Tibial artery (tissue), 4 donors: ENCODE measurements at regions not wholly inside any gene's neighbourhood (a gene's known extent, or its start where the extent isn't known, plus 50 kb on each side); places are given as distances from the start of the nearest gene placed in this dataset.

Source experiments
- DNase-seq, 2 donors: peaks; one replicate each; pipeline ENCODE4 v3.0.0-alpha.2; 2019
- H3K27ac ChIP-seq, 2 donors: fragments of 200-600 bp; sonication (generic) in 1 of 2; 1 replicate in 1 of 2; 2 replicates in 1 of 2; pipeline ENCODE4 v1.5.1; 2018 to 2019; ENCODE audit warnings: mild to moderate bottlenecking in 1 of 2
- H3K27me3 ChIP-seq, 2 donors: fragments of 200-600 bp; sonication (generic) in 1 of 2; one replicate each; pipeline versions ENCODE4 v1.5.1 to v1.6.0; 2016 to 2019
- H3K36me3 ChIP-seq, 3 donors: fragments of 200-600 bp; sonication (generic) in 2 of 3; one replicate each; pipeline ENCODE4 v1.5.1; 2016 to 2019; ENCODE audit warnings: mild to moderate bottlenecking in 2 of 3
- H3K4me1 ChIP-seq, 4 donors: fragments of 200-600 bp; sonication (generic) in 2 of 4; 1 replicate in 3 of 4; 2 replicates in 1 of 4; pipeline ENCODE4 v1.5.1; 2016 to 2019
- H3K4me3 ChIP-seq, 2 donors: fragments of 200-600 bp; sonication (generic) in 1 of 2; 1 replicate in 1 of 2; 2 replicates in 1 of 2; pipeline ENCODE4 v1.5.1; 2018 to 2019; ENCODE audit warnings: mild to moderate bottlenecking in 2 of 2
- H3K9me3 ChIP-seq, 3 donors: fragments of 200-600 bp; sonication (generic) in 1 of 3; one replicate each; pipeline ENCODE4 v1.5.1; 2016 to 2019
- CTCF ChIP-seq, 2 experiments: fragments of 200-600 bp in 1 of 2; fragments of 450-650 bp in 1 of 2; IDR thresholded peaks; one replicate each; pipeline ENCODE4 v1.5.1; 2017 to 2019; ENCODE audit warnings: antibody characterized with exemption in 2 of 2, mild to moderate bottlenecking in 1 of 2, moderate library complexity in 1 of 2
- intact Hi-C: fragments of 100-400 bp; cut with DNase I; formaldehyde crosslinking; loops from one replicate; pipeline ENCODE4 v1.15.0; 2023; ENCODE audit warnings: low total_unique reads

DNA sequence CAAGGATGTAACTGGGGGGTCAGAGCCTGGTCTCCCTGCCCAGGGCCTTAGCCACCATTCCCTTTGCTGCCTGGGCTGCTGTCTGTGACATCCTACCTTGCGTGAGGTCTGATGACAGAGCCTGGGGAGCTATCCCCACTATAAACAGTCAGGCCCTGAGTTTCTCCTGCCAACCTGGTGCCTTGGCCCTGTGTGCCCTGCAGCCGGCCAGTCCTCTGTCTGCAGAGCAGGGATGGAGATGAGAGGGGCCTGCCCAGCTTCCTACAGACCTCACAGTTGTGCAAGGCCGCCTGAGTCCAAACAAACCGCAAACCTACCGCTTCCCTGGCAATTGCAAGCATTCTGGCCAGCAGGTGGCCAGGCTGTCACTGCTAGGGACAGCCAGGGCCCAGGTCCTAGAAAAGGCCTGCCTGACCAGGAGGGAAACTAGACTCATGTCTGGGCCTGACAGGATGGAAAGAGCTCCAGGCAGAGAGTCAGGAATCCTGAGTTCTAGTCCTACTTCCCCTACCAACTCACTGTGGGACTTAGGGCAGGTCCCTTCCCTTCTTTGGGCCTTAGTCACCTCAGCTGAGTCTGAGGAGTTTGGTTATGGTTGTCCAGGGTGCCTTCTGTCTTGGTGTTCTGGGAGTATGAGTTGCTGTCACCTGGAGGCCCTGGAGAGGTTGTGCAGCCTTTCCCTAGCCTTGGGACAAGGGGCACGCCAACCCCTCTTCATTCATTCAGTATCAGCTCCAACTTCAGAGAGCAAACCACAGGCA is 86.2 kb downstream of the VEGFA start:
- DNase-seq, result no peak
- intact Hi-C loops, result no loop called here
- TF ChIP-seq CTCF (IDR thresholded peaks at IDR 0.05), result no peak

GRCh38 chr6:43855247-43855646 is 85.2 kb downstream of the VEGFA start:
- Histone ChIP-seq H3K36me3 (no peaks in the 10 kb centered on the region), H3K27me3 (peaks cover 0 to 3% of the 10 kb centered on the region in 2 donors), H3K4me3 (no peak overlapping the region), H3K27ac (no peak overlapping the region), H3K9me3 (no peaks in the 10 kb centered on the region), H3K4me1 (peaks cover 0 to 7% (median 0%) of the 10 kb centered on the region in 4 donors)
- intact Hi-C loops, result no loop called here
- TF ChIP-seq CTCF (IDR thresholded peaks at IDR 0.05), result no peak
- DNase-seq, result no peak

More for the DNA sequence above, 86.2 kb downstream of the VEGFA start:
- Histone ChIP-seq H3K4me3 (no peak overlapping the region), H3K9me3 (no peaks in the 10 kb centered on the region), H3K36me3 (no peaks in the 10 kb centered on the region), H3K4me1 (peaks cover 0 to 2% (median 0%) of the 10 kb centered on the region in 4 donors), H3K27ac (no peak overlapping the region), H3K27me3 (peaks cover 0 to 3% of the 10 kb centered on the region in 2 donors)

GRCh38 chr6:43853066-43853650 is 83.1 kb downstream of the VEGFA start:
- Histone ChIP-seq H3K27me3 (no peaks in the 10 kb centered on the region), H3K4me3 (no peak overlapping the region), H3K9me3 (no peaks in the 10 kb centered on the region), H3K27ac (no peak overlapping the region), H3K4me1 (peaks cover 0 to 7% (median 0%) of the 10 kb centered on the region in 4 donors), H3K36me3 (no peaks in the 10 kb centered on the region)
- TF ChIP-seq CTCF (IDR thresholded peaks at IDR 0.05), result no peak
- intact Hi-C loops, result no loop called here
- DNase-seq, result no peak

- Histone ChIP-seq H3K4me3 (no peak overlapping the region), H3K27ac (no peak overlapping the region), H3K36me3 (no peaks in the 10 kb centered on the region), H3K27me3 (no peaks in the 10 kb centered on the region), H3K9me3 (no peaks in the 10 kb centered on the region), H3K4me1 (peaks cover 0 to 7% (median 0%) of the 10 kb centered on the region in 4 donors)
- intact Hi-C loops, result no loop called here
- DNase-seq, result no peak
- no peak for TF ChIP-seq CTCF (IDR thresholded peaks at IDR 0.05)
Observed at GRCh38 chr6:43852350-43852864, 82.4 kb downstream of the VEGFA start.

- intact Hi-C loops, result no loop called here
- DNase-seq, result no peak
- H3K9me3 ChIP-seq, result no peaks in the 10 kb centered on the region
- H3K4me3 ChIP-seq, result no peak overlapping the region
- TF ChIP-seq CTCF (IDR thresholded peaks at IDR 0.05), result no peak
- H3K27me3 ChIP-seq, result no peaks in the 10 kb centered on the region
- H3K4me1 ChIP-seq, result peaks cover 0 to 7% (median 0%) of the 10 kb centered on the region in 4 donors
- no peaks in the 10 kb centered on the region for H3K36me3 ChIP-seq
- H3K27ac ChIP-seq, result no peak overlapping the region
Observed at GRCh38 chr6:43851204-43851865, 81.3 kb downstream of the VEGFA start.
